Peyer's patch (tissue), 4 donors: ENCODE measurements at regions not wholly inside any gene's neighbourhood (a gene's known extent, or its start where the extent isn't known, plus 50 kb on each side); places are given as distances from the start of the nearest gene placed in this dataset.

Source experiments
- DNase-seq, 3 donors: peaks; one replicate each; pipeline ENCODE4 v3.0.0-alpha.2; 2017 to 2019
- H3K27ac ChIP-seq, 4 donors: fragments of 200-600 bp; sonication (generic); one replicate each; pipeline ENCODE4 v1.5.1; 2016 to 2019
- H3K27me3 ChIP-seq, 2 donors: fragments of 200-600 bp; sonication (generic); one replicate each; pipeline ENCODE4 v1.5.1; 2019
- H3K36me3 ChIP-seq, 3 donors: fragments of 200-600 bp; sonication (generic); one replicate each; pipeline ENCODE4 v1.5.1; 2016 to 2019
- H3K4me1 ChIP-seq, 4 donors: fragments of 200-600 bp; sonication (generic); one replicate each; pipeline ENCODE4 v1.5.1; 2016 to 2019
- H3K4me3 ChIP-seq, 4 donors: fragments of 200-600 bp; sonication (generic); 1 replicate in 3 of 4; 2 replicates in 1 of 4; pipeline ENCODE4 v1.5.1; 2016 to 2019; ENCODE audit warnings: mild to moderate bottlenecking in 1 of 4
- H3K9me3 ChIP-seq, 4 donors: fragments of 200-600 bp; sonication (generic); one replicate each; pipeline ENCODE4 v1.5.1; 2016 to 2019; ENCODE audit warnings: mild to moderate bottlenecking in 1 of 4
- CTCF ChIP-seq, 6 experiments: fragments of 450-650 bp in 4 of 6; fragments of 200-600 bp in 2 of 6; sonication (generic) in 1 of 6; IDR thresholded peaks; one replicate each; pipeline ENCODE4 v1.5.1; 2017 to 2019; ENCODE audit warnings: antibody characterized with exemption in 6 of 6, mild to moderate bottlenecking in 3 of 6, moderate library complexity in 1 of 6
- POLR2A ChIP-seq, 2 donors: fragments of 450-650 bp; IDR thresholded peaks; one replicate each; pipeline ENCODE4 v1.5.1; 2017; ENCODE audit warnings: antibody characterized with exemption in 2 of 2, mild to moderate bottlenecking in 2 of 2, moderate library complexity in 2 of 2

- TF ChIP-seq CTCF (IDR thresholded peaks at IDR 0.05) (no peak), POLR2A (IDR thresholded peaks at IDR 0.05) (no peak)
- Histone ChIP-seq H3K4me1 (no peaks in the 10 kb centered on the region), H3K36me3 (no peaks in the 10 kb centered on the region), H3K27me3 (no peaks in the 10 kb centered on the region), H3K27ac (no peak overlapping the region), H3K9me3 (no peaks in the 10 kb centered on the region), H3K4me3 (no peak overlapping the region)
- DNase-seq: peak in 1 of 3 donors; percentile 27
Measured at GRCh38 chr6:167717455-167717854, 109.3 kb upstream of the AFDN start.

GRCh38 chr6:167717867-167718266 lies 108.8 kb upstream of the AFDN start:
- no peak for TF ChIP-seq CTCF (IDR thresholded peaks at IDR 0.05)
- TF ChIP-seq POLR2A (IDR thresholded peaks at IDR 0.05): no peak
- Histone ChIP-seq H3K27me3 (no peaks in the 10 kb centered on the region), H3K27ac (no peak overlapping the region), H3K4me1 (no peaks in the 10 kb centered on the region), H3K9me3 (peaks cover 0 to 3% (median 0%) of the 10 kb centered on the region in 4 donors), H3K36me3 (no peaks in the 10 kb centered on the region), H3K4me3 (no peak overlapping the region)
- DNase-seq: peak in 1 of 3 donors; percentile 27

GRCh38 chr6:167719920-167720319 lies 106.8 kb upstream of the AFDN start:
- TF ChIP-seq CTCF (IDR thresholded peaks at IDR 0.05) (no peak), POLR2A (IDR thresholded peaks at IDR 0.05) (no peak)
- no peaks in the 10 kb centered on the region for H3K36me3 ChIP-seq
- H3K27ac ChIP-seq: no peak overlapping the region
- no peaks in the 10 kb centered on the region for H3K4me1 ChIP-seq
- DNase-seq: peak in 1 of 3 donors; percentile 29
- no peak overlapping the region for H3K4me3 ChIP-seq
- H3K27me3 ChIP-seq: no peaks in the 10 kb centered on the region
- peaks cover 0 to 6% (median 0%) of the 10 kb centered on the region in 4 donors for H3K9me3 ChIP-seq

GRCh38 chr6:167720456-167721285 lies 106.0 kb upstream of the AFDN start:
- TF ChIP-seq POLR2A (IDR thresholded peaks at IDR 0.05): no peak
- peak in 1 of 3 donors; percentile 40 for DNase-seq
- peaks cover 0 to 6% (median 0%) of the 10 kb centered on the region in 4 donors for H3K9me3 ChIP-seq
- H3K4me1 ChIP-seq: no peaks in the 10 kb centered on the region
- H3K36me3 ChIP-seq: no peaks in the 10 kb centered on the region
- H3K4me3 ChIP-seq: no peak overlapping the region
- H3K27ac ChIP-seq: no peak overlapping the region
- H3K27me3 ChIP-seq: no peaks in the 10 kb centered on the region

- Histone ChIP-seq H3K4me1 (no peaks in the 10 kb centered on the region), H3K27ac (no peak overlapping the region), H3K9me3 (peaks cover 0 to 6% (median 0%) of the 10 kb centered on the region in 4 donors), H3K27me3 (no peaks in the 10 kb centered on the region), H3K4me3 (no peak overlapping the region), H3K36me3 (no peaks in the 10 kb centered on the region)
- DNase-seq: peak in 1 of 3 donors; percentile 23
- TF ChIP-seq CTCF (IDR thresholded peaks at IDR 0.05) (no peak), POLR2A (IDR thresholded peaks at IDR 0.05) (no peak)
Measured at GRCh38 chr6:167721291-167721690, 105.4 kb upstream of the AFDN start.

- H3K27ac ChIP-seq: no peak overlapping the region
- no peak overlapping the region for H3K4me3 ChIP-seq
- H3K9me3 ChIP-seq: peaks cover 0 to 6% (median 0%) of the 10 kb centered on the region in 4 donors
- TF ChIP-seq CTCF (IDR thresholded peaks at IDR 0.05): no peak
- TF ChIP-seq POLR2A (IDR thresholded peaks at IDR 0.05): no peak
- DNase-seq: peak in 1 of 3 donors; percentile 40
- H3K4me1 ChIP-seq: no peaks in the 10 kb centered on the region
- H3K36me3 ChIP-seq: no peaks in the 10 kb centered on the region
- H3K27me3 ChIP-seq: no peaks in the 10 kb centered on the region
Measured at GRCh38 chr6:167722634-167723309, 103.9 kb upstream of the AFDN start.
